IPS-18c (cell line): ENCODE measurements at regions not wholly inside any gene's neighbourhood (a gene's known extent, or its start where the extent isn't known, plus 50 kb on each side); places are given as distances from the start of the nearest gene placed in this dataset.
"Not testable (repeated sequence)": the region's sequence is repeated elsewhere in the genome, so short reads cannot be mapped to it uniquely, and the experiment has no call there.

Experiments
- H3K4me3 ChIP-seq: 2 replicates; pipeline ENCODE4 v1.7.0; 2013; ENCODE audit warnings: low read depth, mild to moderate bottlenecking, low read length, moderate library complexity; ENCODE audit not compliant: insufficient read depth
- H3K9me3 ChIP-seq: one replicate; pipeline ENCODE4 v1.6.1; 2013; ENCODE audit warnings: mild to moderate bottlenecking, low read length, moderate library complexity; ENCODE audit not compliant: control insufficient read depth, insufficient read depth

- H3K4me3 ChIP-seq, H3K9me3 ChIP-seq: not testable (repeated sequence)
These were observed 64.5 kb upstream of the HTR1E start for GRCh38 chr6:86872810-86873209.

DNA sequence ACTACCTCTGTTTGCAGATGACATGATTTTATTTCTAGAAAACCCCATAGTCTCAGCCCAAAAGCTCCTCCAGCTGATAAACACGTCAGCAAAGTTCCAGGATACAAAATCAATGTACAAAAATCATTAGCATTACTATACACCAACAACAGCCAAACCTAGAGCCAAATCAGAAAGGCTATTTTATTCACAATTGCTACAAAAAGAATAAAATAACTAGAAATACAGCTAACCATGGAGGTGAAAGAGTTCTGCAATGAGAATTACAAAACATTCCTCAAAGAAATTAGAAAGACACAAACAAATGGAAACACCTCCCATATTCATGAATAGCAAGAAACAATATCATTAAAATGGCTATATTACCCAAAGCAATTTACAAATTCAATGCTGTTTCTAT is 65.6 kb upstream of the HTR1E start:
- peaks cover 2% of the 10 kb centered on the region for H3K9me3 ChIP-seq

GRCh38 chr6:86869500-86869899 is 67.8 kb upstream of the HTR1E start:
- Histone ChIP-seq H3K9me3 (peaks cover 2% of the 10 kb centered on the region), H3K4me3 (no peak overlapping the region)

More for the DNA sequence above, 65.6 kb upstream of the HTR1E start:
- H3K4me3 ChIP-seq, result no peak overlapping the region

- no peaks in the 10 kb centered on the region for H3K9me3 ChIP-seq
- no peak overlapping the region for H3K4me3 ChIP-seq
These were observed 77.8 kb upstream of the HTR1E start for GRCh38 chr6:86859513-86859912.

DNA sequence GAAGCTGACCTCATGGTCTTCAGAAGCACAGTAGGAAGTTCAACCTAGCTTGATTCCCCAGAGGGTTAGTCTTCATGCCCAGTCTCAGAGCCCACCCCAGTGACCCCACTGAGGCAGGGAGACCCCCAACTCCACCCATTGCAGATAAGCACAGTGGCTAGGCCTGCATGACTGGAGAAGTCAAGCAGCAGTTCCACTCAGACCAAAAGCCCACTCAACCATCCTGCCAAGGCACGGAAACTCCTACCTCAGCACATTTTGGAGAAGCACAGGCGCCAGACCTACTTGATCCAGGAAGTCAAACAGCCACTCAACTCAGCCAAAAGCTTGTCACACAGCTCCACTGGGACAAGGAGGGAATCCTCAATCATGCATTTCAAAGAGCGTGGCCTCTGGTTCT is 78.4 kb upstream of the HTR1E start:
- Histone ChIP-seq H3K4me3 (no peak overlapping the region), H3K9me3 (no peaks in the 10 kb centered on the region)

DNA sequence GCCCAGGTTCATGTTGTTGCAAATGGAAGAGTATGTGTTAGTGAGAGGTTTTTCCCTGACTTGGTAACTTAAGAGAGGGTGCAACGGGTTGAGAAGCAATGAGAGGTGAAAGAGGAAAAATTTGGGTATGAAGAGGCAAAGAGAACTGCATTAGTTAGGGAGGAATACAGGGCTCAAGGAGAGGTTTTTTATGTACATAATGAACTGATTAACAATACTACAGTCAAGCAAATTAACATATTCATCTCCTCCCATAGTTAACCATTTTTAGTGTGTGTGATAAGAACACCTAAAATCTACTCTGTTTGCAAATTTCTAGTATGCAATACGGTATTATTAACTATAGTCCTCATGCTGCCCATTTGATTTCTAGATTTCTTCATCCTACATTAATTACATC is 79.5 kb upstream of the HTR1E start:
- H3K4me3 ChIP-seq, result no peak overlapping the region
- H3K9me3 ChIP-seq, result no peaks in the 10 kb centered on the region

DNA sequence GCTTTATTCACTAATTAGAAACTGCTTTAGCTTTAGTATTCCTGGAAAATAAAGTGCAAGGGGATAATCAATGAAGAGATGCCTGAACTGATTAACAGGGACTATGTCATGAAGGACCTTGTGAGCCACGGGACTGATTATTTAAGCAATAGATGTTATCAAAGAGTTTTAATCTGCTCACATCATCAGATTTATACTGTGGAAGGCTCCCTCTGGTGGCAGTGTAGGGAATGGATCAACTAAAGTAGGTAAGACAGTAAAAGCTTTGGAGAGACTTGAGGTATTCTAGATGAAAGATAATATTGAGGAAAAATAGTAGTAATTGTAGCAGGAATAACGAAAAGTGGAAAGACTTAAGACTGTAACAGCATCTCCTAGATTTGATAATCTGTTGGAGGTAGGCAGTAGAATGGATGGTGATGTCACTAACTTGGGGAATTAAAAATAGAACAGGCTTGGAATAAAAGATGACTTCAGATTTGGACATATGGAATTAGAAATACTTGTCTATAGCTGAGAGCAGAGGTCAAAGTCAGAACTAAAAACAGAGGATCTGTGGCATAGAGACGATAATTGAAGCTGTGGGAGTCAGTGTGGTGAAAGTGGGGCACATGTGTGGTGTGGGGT is 80.3 kb upstream of the HTR1E start:
- no peak overlapping the region for H3K4me3 ChIP-seq
- H3K9me3 ChIP-seq, result no peaks in the 10 kb centered on the region

GRCh38 chr6:86856379-86856778 is 80.9 kb upstream of the HTR1E start:
- no peaks in the 10 kb centered on the region for H3K9me3 ChIP-seq

GRCh38 chr6:86848986-86849385 is 88.3 kb upstream of the HTR1E start:
- no peak overlapping the region for H3K4me3 ChIP-seq
- no peaks in the 10 kb centered on the region for H3K9me3 ChIP-seq

More at GRCh38 chr6:86856379-86856778, 80.9 kb upstream of the HTR1E start:
- no peak overlapping the region for H3K4me3 ChIP-seq

DNA sequence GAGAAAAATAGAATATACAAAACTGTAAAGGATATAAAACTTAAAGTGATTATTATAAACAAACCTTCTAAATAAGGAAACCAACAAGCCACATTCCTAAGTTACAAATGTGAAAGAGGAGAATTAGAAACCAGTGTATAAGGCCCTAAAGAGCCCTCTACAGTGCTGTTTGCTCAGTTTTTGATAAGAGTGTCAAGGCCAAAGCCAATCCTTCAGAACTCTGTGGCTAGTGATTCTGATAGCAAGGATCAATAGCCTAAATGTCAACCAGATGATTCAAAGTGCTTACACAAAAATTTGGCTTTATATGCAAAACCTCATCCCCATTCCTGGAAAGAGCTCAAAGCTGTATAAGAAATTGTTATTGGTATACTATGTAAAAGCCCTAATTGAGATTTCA is 104.6 kb upstream of the HTR1E start:
- H3K9me3 ChIP-seq, result no peaks in the 10 kb centered on the region
- no peak overlapping the region for H3K4me3 ChIP-seq

DNA sequence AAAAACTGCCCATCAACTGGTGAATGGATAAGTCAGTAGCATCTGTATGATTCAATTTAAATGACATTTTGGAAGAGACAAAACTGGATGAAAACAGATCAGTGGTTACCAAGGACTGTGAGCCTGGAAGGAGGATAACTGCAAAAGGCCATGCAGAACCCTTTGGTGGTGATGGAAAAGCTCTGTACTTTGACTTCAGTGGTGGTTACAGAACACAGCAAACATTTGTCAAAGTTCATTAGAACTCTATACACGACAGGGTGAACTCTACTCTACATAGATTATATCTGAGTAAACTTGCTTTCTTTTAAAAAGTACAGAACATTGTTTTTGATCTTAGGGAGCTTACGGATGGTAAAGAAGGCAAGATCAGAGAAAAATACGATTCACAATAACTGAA is 111.9 kb upstream of the HTR1E start:
- no peaks in the 10 kb centered on the region for H3K9me3 ChIP-seq

GRCh38 chr6:86822747-86823146 is 114.6 kb upstream of the HTR1E start:
- Histone ChIP-seq H3K4me3 (no peak overlapping the region), H3K9me3 (no peaks in the 10 kb centered on the region)

More for the DNA sequence above, 111.9 kb upstream of the HTR1E start:
- H3K4me3 ChIP-seq, result no peak overlapping the region

- Histone ChIP-seq H3K9me3 (no peaks in the 10 kb centered on the region), H3K4me3 (no peak overlapping the region)
These were observed 116.6 kb upstream of the HTR1E start for GRCh38 chr6:86820750-86821149.

DNA sequence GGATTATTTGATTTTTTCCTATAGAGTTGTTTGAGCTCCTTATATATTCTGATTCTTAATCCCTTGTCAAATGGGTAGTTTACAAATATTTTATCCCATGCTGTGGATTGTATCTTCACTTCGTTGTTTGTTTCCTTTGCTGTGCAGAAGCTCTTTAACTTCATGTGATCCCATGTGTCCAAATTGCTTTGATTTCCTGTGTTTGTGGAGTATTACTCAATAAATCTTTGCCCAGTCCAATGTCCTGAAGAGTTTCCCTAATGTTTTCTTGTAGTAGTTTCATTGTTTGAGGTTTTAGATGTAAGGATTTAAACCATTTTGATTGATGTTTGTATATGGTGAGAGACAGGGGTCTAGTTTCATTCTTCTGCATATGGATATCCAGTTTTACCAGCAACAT is 143.7 kb upstream of the HTR1E start:
- Histone ChIP-seq H3K9me3 (no peaks in the 10 kb centered on the region), H3K4me3 (no peak overlapping the region)

DNA sequence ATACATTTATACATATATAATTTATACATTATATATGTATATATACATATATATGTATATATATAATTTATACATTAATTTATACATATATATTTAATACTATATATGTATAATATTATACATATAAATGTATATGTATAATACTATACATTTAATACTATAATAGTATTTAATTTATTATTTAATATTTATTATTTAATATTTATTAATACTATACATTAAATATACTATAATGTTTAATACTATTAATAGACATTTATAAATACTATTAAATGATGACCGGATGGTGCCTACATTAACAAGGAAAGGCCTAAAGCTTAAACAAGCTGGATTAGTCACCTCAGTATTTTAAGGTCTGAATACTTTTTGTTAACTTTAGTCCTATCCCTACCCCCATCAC is 145.9 kb upstream of the HTR1E start:
- no peak overlapping the region for H3K4me3 ChIP-seq

GRCh38 chr6:86789779-86790411 is 147.4 kb upstream of the HTR1E start:
- Histone ChIP-seq H3K9me3 (no peaks in the 10 kb centered on the region), H3K4me3 (no peak overlapping the region)

More for the DNA sequence above, 145.9 kb upstream of the HTR1E start:
- H3K9me3 ChIP-seq, result no peaks in the 10 kb centered on the region

GRCh38 chr6:86782328-86782727 is 155.0 kb upstream of the HTR1E start:
- H3K4me3 ChIP-seq, result no peak overlapping the region

DNA sequence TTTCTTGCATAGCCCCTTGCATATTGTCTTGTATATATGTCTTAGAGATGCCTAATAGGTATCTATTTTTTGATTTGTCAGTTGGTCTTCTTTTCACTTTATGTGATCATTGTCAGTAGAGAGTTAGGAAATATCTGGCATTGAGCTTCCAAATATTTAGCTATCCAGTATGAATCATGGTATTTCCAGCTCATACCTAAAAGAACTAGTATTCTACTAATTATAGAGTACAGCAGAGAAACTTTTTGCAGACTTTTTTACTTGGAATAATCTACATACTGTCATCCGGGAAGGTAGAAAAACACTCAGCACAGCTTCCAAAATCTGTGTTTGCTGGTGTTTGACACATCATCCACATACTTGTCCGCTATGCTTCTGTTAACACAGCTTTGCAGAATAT is 156.4 kb upstream of the HTR1E start:
- Histone ChIP-seq H3K9me3 (no peaks in the 10 kb centered on the region), H3K4me3 (no peak overlapping the region)

More at GRCh38 chr6:86782328-86782727, 155.0 kb upstream of the HTR1E start:
- H3K9me3 ChIP-seq, result no peaks in the 10 kb centered on the region

- Histone ChIP-seq H3K9me3 (no peaks in the 10 kb centered on the region), H3K4me3 (no peak overlapping the region)
These were observed 161.4 kb upstream of the HTR1E start for GRCh38 chr6:86775893-86776292.
